ENCODE measurements at regions not wholly inside any gene's neighbourhood (a gene's known extent, or its start where the extent isn't known, plus 50 kb on each side); places are given as distances from the start of the nearest gene placed in this dataset.

DNA sequence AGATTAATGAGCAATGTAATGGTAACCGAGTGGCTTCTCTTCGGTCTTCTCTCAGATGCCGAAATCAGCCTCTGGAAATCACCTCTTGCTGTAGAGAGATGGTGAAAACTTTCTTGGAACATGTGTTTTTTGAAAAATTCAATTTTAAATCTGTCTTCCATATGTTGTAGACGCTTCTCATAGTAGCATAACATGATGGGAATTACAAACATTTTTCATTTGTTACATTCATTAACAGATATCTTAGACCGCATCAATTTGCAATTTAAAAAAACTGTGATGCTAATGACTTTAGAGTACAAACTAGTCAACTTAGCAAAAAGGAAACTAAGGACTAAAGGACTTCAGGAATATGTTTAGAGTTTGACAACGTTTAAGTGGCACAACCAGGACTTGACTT lies 275.2 kb downstream of the ASXL3 start:
- no peak for DNase-seq
- TF ChIP-seq, protein P1, sequence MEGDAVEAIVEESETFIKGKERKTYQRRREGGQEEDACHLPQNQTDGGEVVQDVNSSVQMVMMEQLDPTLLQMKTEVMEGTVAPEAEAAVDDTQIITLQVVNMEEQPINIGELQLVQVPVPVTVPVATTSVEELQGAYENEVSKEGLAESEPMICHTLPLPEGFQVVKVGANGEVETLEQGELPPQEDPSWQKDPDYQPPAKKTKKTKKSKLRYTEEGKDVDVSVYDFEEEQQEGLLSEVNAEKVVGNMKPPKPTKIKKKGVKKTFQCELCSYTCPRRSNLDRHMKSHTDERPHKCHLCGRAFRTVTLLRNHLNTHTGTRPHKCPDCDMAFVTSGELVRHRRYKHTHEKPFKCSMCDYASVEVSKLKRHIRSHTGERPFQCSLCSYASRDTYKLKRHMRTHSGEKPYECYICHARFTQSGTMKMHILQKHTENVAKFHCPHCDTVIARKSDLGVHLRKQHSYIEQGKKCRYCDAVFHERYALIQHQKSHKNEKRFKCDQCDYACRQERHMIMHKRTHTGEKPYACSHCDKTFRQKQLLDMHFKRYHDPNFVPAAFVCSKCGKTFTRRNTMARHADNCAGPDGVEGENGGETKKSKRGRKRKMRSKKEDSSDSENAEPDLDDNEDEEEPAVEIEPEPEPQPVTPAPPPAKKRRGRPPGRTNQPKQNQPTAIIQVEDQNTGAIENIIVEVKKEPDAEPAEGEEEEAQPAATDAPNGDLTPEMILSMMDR (IDR thresholded peaks at IDR 0.05): no peak
- intact Hi-C loops (cut with DNase I): no loop called here
- H3K4me3 ChIP-seq: no peak overlapping the region
- H3K36me3 ChIP-seq: no peaks in the 10 kb centered on the region
- H3K9me3 ChIP-seq: no peaks in the 10 kb centered on the region
- H3K4me1 ChIP-seq: no peaks in the 10 kb centered on the region
- H3K27me3 ChIP-seq: no peaks in the 10 kb centered on the region
- H3K27ac ChIP-seq: no peak overlapping the region
- no peak for ATAC-seq

DNA sequence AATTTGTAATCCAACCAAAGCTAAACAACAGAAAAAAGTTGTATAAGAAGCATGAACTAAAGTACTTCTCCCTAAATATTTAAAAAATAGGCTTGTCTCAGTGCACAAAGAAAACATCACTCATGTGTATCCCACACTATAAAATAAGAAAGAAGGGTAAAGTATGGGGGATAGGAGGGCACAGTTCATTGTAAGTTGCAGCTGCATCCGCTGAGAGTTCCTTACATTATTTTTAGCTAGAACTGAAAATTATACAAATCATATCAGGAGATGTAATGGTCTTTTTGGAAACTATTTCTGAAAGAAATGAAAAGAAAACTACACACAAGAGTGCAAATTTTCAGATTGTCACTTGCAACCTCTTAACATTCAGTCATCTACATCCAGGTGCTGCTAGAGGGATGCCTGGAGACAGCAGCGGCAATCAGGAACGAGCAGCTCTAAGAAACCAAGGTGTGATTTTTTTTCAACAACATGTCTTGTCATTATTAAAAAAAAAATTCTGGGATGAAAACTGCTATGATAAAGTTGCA lies 273.6 kb downstream of the ASXL3 start:
- ATAC-seq (no peak), DNase-seq (no peak)
- intact Hi-C loops (cut with DNase I): no loop called here
- Histone ChIP-seq H3K4me3 (no peak overlapping the region), H3K9me3 (no peaks in the 10 kb centered on the region), H3K4me1 (no peaks in the 10 kb centered on the region), H3K27ac (no peak overlapping the region), H3K27me3 (no peaks in the 10 kb centered on the region), H3K36me3 (no peaks in the 10 kb centered on the region)
- TF ChIP-seq, protein P1 (IDR thresholded peaks at IDR 0.05): no peak

DNA sequence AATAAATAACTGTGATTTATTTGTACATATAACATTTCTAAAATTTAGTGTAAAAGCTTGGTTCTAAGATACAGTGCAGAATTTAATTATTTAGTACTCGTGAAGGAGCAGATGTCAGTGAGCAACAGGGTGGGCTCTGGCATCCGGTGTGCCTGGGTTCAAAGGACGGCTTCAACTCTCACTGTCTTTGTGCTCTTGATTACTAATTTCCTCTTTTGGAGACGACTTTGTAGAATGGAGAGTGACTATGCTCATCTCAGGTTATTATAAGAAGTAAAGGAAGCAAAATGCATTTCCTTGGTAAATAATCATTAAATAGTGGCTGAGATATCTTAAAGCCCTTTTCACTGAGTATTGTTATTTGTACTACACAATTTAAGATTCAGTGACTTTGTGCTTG lies 271.7 kb downstream of the ASXL3 start:
- H3K27ac ChIP-seq: no peak overlapping the region
- TF ChIP-seq, protein P1 (IDR thresholded peaks at IDR 0.05): no peak
- no peaks in the 10 kb centered on the region for H3K4me1 ChIP-seq
- DNase-seq (no peak), ATAC-seq (no peak)
- no peaks in the 10 kb centered on the region for H3K36me3 ChIP-seq
- H3K27me3 ChIP-seq: no peaks in the 10 kb centered on the region
- intact Hi-C loops (cut with DNase I): no loop called here
- H3K4me3 ChIP-seq: no peak overlapping the region
- no peaks in the 10 kb centered on the region for H3K9me3 ChIP-seq

DNA sequence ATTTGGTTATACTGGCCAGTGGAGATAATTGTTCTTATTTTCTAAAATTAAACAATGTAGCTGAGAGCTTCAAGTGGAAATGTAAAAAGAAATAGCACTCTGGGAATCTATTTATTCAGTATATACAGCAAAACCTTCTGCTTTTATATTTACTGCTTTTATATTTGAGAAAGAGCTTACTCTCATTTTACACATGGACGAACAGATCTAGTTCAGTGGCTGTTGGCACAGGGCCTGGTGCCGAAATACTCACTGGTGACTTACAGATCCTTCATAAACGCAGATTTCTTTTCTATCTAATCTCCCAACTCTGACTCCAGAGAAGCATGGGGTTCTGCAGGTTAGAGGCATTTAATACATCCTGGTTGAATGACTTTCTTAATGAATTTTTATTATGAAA lies 266.2 kb downstream of the ASXL3 start:
- Histone ChIP-seq H3K27me3 (no peaks in the 10 kb centered on the region), H3K27ac (no peak overlapping the region), H3K4me3 (no peak overlapping the region), H3K4me1 (no peaks in the 10 kb centered on the region), H3K9me3 (no peaks in the 10 kb centered on the region), H3K36me3 (no peaks in the 10 kb centered on the region)
- TF ChIP-seq, protein P1 (IDR thresholded peaks at IDR 0.05): no peak
- intact Hi-C loops (cut with DNase I): no loop called here
- no peak for DNase-seq
- ATAC-seq: no peak

DNA sequence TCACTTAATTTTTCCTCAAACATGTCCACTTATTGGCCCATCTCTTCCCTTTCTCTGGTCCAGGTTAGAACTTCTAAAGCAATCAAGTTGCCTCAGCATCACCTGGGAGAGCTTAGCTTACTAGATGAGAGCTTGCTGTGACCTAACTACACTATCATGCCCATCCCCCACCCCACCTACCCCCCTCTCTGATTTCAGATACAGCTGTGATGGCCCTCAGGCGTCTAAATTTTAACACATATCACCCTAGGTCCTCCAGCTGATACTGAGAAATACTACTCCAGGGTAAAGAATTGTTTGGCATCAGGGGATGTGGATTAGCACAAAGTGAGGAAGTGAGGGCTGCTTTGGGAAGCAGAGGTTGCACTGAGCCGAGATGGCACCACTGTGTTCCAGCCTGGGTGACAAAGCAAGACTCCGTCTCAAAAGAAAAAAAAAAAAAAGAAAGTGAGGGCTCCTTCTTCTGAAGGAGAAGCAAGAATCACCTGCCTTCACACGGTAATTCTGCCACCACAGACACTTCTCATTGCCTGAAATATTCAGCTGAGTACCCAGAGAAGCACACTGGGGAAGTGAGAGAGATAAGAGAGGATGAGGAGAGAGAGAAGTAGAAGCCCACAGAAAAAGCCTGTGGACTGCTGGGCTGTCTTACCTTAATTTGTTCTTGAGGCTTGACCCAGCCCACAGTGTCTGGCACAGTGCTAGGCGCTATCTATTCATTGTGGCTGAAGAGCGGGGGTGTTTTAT lies 263.4 kb downstream of the ASXL3 start:
- Histone ChIP-seq H3K27me3 (no peaks in the 10 kb centered on the region), H3K4me3 (no peak overlapping the region), H3K9me3 (no peaks in the 10 kb centered on the region), H3K36me3 (no peaks in the 10 kb centered on the region), H3K27ac (no peak overlapping the region), H3K4me1 (no peaks in the 10 kb centered on the region)
- intact Hi-C loops (cut with DNase I): no loop called here
- ATAC-seq: no peak
- DNase-seq: no peak
- TF ChIP-seq, protein P1 (IDR thresholded peaks at IDR 0.05): no peak

Data from left lung (tissue), 4 donors.